A673 (cell line): ENCODE measurements at regions not wholly inside any gene's neighbourhood (a gene's known extent, or its start where the extent isn't known, plus 50 kb on each side); places are given as distances from the start of the nearest gene placed in this dataset.

Experiments used
- BruUV-seq: library from RNA; stranded (reverse); fragments of 400-500 nt; replicated peaks from 2 replicates; lab custom pipeline; 2021; lab: Mats Ljungman, UMichigan
- CTCF ChIA-PET: fragments of 300-600 bp; sonication (Branson Sonifier 250); formaldehyde crosslinking; loops from one replicate; lab custom pipeline; 2022; ENCODE audit warnings: antibody characterized with exemption; lab: Charles Lee
- POLR2A ChIA-PET: fragments of 300-600 bp; sonication (Branson Sonifier 250); formaldehyde crosslinking; loops from one replicate; lab custom pipeline; 2022; ENCODE audit warnings: antibody characterized with exemption; ENCODE audit not compliant: low non-redundant PET; lab: Charles Lee
- DNase-seq: peaks from one replicate; pipeline ENCODE4 v3.0.0-alpha.2; 2015; ENCODE audit warnings: low spot score
- H3K27ac ChIP-seq: fragments of 200-600 bp; sonication (generic); 2 replicates; pipeline ENCODE4 v1.5.1; 2016; ENCODE audit warnings: mixed run types, low read depth, mild to moderate bottlenecking, mixed read lengths, antibody characterized with exemption, low read length; ENCODE audit not compliant: poor library complexity, severe bottlenecking
- H3K27me3 ChIP-seq: fragments of 200-600 bp; sonication (generic); replicated peaks from 2 replicates; pipeline ENCODE4 v1.6.1; 2017; ENCODE audit warnings: mixed run types, low read depth, mild to moderate bottlenecking, mixed read lengths, antibody characterized with exemption, low read length; ENCODE audit not compliant: insufficient read depth, poor library complexity
- H3K36me3 ChIP-seq: fragments of 200-600 bp; sonication (generic); 2 replicates; pipeline ENCODE4 v1.6.1; 2016; ENCODE audit warnings: mixed run types, mild to moderate bottlenecking, mixed read lengths, antibody characterized with exemption, low read length; ENCODE audit not compliant: insufficient read depth, poor library complexity, severe bottlenecking
- H3K4me1 ChIP-seq: fragments of 200-600 bp; sonication (generic); 2 replicates; pipeline ENCODE4 v1.6.1; 2017; ENCODE audit warnings: mixed run types, mild to moderate bottlenecking, mixed read lengths, antibody characterized with exemption, low read length; ENCODE audit not compliant: insufficient read depth, poor library complexity, severe bottlenecking
- H3K4me3 ChIP-seq: fragments of 200-600 bp; sonication (generic); 2 replicates; pipeline ENCODE4 v1.5.1; 2016; ENCODE audit warnings: low read depth, mixed run types, mild to moderate bottlenecking, mixed read lengths, low read length; ENCODE audit not compliant: poor library complexity, severe bottlenecking
- H3K9me3 ChIP-seq: fragments of 200-600 bp; sonication (generic); 2 replicates; pipeline ENCODE4 v1.6.1; 2016; ENCODE audit warnings: mixed run types, low read depth, mild to moderate bottlenecking, mixed read lengths, antibody characterized with exemption, low read length; ENCODE audit not compliant: poor library complexity, severe bottlenecking
- EZH2 ChIP-seq: fragments of 200-600 bp; sonication (generic); IDR thresholded peaks from 2 replicates; pipeline ENCODE4 v1.6.1; 2017; ENCODE audit warnings: borderline replicate concordance, low read depth, mild to moderate bottlenecking, mixed read lengths, antibody characterized with exemption, low read length; ENCODE audit not compliant: poor library complexity, severe bottlenecking
- intact Hi-C: fragments of 100-400 bp; cut with micrococcal nuclease; formaldehyde crosslinking; loops from one replicate; pipeline ENCODE4 v1.10.0; 2022; ENCODE audit not compliant: unreplicated experiment
- TF ChIP-seq, protein P1 (sequence below): fragments of 300-800, 200-600 bp; sonication (generic); conservative IDR thresholded peaks from 2 replicates; pipeline ENCODE4 v1.5.1; 2017; ENCODE audit warnings: low read depth, mild to moderate bottlenecking, antibody characterized with exemption, low read length, moderate library complexity, mixed read lengths

DNA sequence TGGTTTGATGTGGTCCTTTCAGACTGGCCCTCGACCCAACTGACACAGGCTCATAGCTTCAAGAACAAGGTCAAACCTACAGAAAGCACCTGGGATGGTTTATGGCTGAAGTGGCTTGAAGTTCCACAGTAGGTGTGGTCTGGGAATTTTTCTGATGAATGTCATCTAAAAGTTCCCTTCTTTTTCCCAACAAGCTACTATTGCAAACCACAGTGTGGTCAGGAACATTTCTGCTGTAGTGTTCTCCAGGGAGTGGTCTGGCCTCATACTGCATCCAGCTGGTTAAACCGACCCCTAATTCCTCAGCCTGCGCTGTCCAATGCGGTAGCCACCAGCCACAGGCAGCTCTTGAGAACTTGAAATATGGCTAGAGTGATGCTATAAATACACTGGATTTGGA is 92.7 kb downstream of the FAM124B start:
- H3K27ac ChIP-seq = no peak overlapping the region
- H3K4me3 ChIP-seq = no peak overlapping the region
- H3K36me3 ChIP-seq = no peaks in the 10 kb centered on the region
- intact Hi-C loops = no loop called here
- POLR2A ChIA-PET = no interaction called here
- CTCF ChIA-PET = no interaction called here
- no peak for TF ChIP-seq EZH2
- TF ChIP-seq, protein P1, sequence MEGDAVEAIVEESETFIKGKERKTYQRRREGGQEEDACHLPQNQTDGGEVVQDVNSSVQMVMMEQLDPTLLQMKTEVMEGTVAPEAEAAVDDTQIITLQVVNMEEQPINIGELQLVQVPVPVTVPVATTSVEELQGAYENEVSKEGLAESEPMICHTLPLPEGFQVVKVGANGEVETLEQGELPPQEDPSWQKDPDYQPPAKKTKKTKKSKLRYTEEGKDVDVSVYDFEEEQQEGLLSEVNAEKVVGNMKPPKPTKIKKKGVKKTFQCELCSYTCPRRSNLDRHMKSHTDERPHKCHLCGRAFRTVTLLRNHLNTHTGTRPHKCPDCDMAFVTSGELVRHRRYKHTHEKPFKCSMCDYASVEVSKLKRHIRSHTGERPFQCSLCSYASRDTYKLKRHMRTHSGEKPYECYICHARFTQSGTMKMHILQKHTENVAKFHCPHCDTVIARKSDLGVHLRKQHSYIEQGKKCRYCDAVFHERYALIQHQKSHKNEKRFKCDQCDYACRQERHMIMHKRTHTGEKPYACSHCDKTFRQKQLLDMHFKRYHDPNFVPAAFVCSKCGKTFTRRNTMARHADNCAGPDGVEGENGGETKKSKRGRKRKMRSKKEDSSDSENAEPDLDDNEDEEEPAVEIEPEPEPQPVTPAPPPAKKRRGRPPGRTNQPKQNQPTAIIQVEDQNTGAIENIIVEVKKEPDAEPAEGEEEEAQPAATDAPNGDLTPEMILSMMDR = no peak
- H3K27me3 ChIP-seq = no peaks in the 10 kb centered on the region
- no peak for DNase-seq
- H3K4me1 ChIP-seq = no peaks in the 10 kb centered on the region
- H3K9me3 ChIP-seq = no peaks in the 10 kb centered on the region
- BruUV-seq = no TSS peak

GRCh38 chr2:224308272-224308911 is 93.5 kb downstream of the FAM124B start:
- DNase-seq = no peak
- H3K27me3 ChIP-seq = no peaks in the 10 kb centered on the region
- BruUV-seq = no TSS peak
- no peak overlapping the region for H3K27ac ChIP-seq
- TF ChIP-seq, protein P1 = no peak
- no peak for TF ChIP-seq EZH2
- no peaks in the 10 kb centered on the region for H3K4me1 ChIP-seq
- ChIA-PET POLR2A (no interaction called here), CTCF (no interaction called here)
- H3K9me3 ChIP-seq = no peaks in the 10 kb centered on the region
- intact Hi-C loops = no loop called here
- no peaks in the 10 kb centered on the region for H3K36me3 ChIP-seq
- no peak overlapping the region for H3K4me3 ChIP-seq

DNA sequence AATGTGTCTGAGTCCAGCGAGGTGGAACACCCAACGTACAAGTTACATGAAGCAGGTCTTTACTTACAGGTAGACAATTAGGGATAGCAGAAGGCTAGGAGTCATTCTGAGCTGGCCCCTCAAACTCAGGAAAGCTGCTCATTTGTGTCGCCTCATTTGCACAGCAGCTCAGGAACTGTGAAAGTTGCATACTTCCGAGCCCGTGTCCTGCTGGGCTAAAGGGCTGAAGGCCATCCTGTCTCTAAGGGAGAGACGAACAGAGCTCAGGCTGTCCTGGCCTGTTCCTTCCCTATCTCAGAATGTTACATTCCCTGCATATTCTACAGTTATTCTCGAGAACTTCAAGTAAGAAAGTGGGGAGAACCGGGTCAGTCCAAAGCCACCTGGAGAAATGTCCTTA is 99.0 kb downstream of the FAM124B start:
- H3K27me3 ChIP-seq = no peaks in the 10 kb centered on the region
- DNase-seq = no peak
- intact Hi-C loops = no loop called here
- ChIA-PET POLR2A (no interaction called here), CTCF (no interaction called here)
- H3K27ac ChIP-seq = no peak overlapping the region
- no peak overlapping the region for H3K4me3 ChIP-seq
- BruUV-seq = no TSS peak
- H3K4me1 ChIP-seq = no peaks in the 10 kb centered on the region
- H3K9me3 ChIP-seq = no peaks in the 10 kb centered on the region
- H3K36me3 ChIP-seq = no peaks in the 10 kb centered on the region
- TF ChIP-seq, protein P1 = no peak
- no peak for TF ChIP-seq EZH2
